ENCODE measurements at regions not wholly inside any gene's neighbourhood (a gene's known extent, or its start where the extent isn't known, plus 50 kb on each side); places are given as distances from the start of the nearest gene placed in this dataset.
"Not testable (repeated sequence)": the region's sequence is repeated elsewhere in the genome, so short reads cannot be mapped to it uniquely, and the experiment has no call there.

DNA sequence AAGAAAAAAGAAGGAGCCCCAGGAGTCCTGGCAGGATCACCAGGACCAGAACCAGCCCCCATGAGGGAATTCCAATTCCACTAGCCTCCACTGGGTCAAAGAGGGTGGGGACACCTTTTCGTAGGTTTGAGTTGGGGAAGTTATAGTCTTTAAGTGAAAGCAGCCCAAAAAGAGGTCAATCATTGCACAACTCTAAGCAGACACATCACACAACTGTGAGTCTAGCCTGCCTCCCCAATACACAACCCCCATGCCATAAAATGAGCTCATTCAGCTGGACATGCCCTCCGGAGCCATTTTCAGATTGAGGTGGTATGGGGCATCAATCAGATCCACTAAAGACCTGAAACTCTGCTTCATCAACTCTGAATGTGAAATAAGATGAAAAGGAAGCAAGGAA is 179.9 kb downstream of the NPHP4 start:
- no peak for ATAC-seq

DNA sequence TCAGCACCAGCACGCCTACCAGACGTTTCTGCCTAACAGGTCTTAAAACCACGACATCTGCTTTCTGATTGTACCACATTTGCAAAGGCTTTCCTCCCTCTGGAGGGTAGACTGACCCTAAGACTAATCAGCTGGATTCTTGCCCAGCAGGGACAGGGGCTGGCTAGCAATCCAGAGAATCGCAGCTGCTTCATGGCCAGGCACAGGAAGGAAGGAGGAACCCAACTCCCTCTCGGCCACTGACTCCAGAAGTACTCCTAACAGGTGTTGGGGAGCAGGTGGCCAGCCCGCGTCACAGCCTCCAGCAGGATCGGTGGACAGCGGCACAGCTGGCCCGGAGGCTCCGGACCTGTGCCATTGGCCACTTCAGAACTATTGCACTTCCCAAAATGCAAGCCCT is 180.8 kb downstream of the NPHP4 start:
- no peak for ATAC-seq

DNA sequence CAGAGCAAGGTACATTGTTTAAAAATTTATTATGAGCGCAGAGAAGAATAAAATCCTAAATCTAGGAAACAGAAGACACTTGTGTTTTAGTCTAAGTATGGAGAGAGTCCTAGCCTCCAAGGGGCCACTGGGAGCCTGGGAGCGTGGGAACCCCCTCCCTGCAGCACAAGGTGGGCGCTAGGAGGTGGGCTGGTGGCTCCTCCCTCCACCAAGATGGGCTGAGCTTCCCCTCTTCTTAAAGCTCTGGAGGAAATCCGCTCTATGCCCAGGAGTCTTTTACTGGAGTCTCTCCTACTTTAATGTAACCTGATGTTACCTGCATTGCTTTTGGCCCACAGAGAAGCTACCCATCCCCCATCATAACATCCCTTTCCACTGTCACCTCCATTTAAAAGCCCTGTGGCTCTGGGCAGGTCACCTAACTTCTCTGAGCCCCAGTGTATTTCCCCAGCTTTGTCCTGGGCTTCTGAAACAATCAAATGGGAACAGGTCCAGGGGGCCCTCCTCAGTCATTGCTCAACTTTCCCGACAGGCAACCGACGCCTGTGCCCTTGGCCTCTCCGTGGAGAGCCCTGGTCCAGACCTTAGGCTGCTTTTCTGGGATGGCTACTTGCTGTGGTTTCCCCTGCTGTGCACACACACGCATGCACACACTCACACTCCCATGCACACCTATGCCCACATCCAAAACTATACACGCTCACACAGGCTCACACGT is 181.5 kb downstream of the NPHP4 start:
- ATAC-seq: no peak

DNA sequence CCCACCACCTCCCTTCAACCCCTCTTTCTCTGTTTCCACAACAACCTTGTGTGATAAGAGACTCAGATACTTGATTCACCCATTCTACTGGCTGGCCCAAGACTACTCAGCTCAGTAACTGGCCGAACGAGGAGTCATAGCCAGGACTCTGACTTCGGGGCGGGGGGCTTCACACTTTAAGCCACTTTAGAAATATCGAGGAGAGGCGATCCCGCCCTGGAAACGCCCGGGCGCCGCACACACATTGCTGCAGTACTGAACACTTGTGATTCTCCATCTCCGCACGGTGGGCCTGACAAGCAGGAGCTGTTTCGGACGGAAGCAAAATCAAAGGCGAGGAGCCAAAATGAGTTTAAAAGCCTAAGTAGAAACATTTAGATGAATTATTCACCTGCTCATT is 182.1 kb downstream of the NPHP4 start:
- no peak for ATAC-seq

DNA sequence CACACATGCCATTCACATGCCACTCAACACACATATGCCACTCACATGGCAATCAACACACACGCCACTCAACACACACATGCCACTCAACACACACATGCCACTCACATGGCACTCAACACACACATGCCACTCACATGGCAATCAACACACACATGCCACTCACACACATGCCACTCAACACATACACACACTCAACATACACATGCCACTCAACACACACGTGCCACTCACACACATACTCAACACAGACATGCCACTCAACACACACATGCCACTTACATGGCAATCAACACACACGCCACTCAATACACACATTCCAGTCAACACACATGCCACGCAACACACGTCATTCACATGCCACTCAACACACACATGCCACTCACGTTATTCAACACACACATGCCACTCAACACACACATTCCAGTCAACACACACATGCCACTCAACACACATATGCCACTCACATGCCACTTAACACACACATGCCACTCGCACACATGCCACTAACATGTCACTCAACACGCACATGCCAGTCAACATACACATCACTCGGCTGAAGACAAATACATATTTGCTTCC is 182.9 kb downstream of the NPHP4 start:
- ATAC-seq: no peak

DNA sequence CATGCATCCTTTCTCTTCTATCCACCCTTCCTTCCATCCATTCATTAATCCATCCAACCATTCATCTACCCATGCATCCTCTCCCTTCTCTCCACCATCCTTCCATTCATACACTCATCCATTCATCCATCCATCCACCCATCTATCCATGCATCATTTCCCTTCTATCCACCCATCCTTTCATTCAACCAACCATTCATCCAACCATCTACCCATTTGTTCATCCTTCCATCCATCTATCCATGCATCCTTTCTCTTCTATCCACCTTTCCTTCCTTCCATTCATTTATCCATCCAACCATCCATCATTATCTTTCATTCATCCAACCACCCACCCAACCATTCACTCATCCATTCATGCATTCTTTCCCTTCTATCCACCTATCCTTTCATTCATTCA is 188.4 kb downstream of the NPHP4 start:
- no peak for ATAC-seq

DNA sequence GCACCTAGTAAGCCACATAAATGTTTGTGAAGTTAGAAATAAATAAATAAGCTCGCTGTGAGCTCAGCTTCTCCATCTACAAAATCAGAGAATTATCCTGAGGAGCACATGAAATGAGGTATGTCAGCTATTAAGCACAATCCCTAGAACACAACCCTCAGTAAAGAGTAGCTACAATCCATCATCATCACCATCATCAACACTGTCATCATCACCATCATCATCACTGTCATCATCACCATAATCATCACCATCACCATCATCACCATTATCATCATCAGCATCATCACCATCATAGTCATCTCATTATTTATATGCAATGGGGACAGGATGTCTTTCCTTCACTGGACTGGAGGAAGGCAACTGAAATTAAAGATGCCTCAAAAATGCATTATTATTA is 189.6 kb downstream of the NPHP4 start:
- no peak for ATAC-seq

DNA sequence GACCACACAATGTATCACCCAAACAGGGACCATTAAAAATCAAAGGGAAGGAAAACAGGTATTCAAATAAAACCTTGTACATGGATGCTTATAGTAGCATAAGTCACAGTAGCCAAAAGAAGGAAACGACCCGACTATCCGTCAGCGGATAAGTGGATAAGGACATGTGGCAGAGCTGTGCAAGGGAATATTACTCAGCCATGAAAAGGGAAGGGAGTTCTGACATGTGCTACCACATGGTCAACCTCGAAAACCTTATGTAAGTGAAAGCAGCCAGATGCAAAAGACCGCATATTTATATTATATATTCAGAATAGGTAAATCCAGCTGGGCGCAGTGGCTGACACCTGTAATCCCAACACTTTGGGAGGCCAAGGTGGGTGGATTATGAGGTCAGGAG is 193.3 kb downstream of the NPHP4 start:
- no peak for ATAC-seq

DNA sequence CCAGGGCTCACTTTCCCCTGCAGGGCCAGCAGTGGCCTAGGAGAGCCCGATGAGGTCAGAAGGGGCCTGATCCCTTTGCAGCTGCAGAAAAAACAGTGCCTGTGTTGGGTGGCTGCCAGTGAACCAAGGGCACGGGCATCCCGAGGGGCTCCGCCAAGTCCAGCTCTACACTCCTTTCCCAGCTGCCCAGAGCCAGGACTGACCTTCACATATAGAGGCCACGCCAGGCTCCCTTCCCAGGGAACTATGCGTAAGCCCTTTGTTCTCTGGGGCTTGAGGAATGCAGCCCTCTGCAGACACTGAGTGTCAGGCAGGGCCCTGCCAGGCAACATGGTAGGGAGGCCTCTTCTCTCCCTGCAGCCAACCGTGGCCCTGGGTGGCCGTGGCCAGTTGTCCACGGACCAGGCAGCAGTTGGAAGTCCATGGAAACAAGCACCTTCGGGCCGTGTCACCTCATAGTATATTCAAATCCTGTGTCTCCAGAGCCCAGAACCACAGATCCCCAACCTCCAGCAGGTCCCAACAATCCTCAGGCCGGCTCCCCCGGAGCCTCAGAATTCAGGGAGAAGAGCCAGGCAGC is 194.0 kb downstream of the NPHP4 start:
- ATAC-seq: no peak

DNA sequence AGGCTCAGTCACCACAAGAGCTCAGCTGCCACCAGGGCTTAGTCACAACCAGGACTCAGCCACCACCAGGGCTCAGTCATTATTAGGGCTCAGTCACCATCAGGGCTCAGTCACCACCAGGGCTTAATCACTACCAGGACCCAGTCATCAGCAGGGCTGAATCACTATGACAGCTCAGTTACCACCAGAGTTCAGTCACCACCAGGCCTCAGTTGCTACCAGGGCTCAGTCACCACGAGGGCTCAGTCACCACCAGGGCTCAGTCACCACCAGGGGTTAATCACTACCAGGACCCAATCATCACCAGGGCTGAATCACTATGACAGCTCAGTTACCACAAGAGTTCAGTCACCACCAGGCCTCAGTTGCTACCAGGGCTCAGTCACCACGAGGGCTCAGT is 196.2 kb downstream of the NPHP4 start:
- ATAC-seq: peak; percentile 33 to 59

DNA sequence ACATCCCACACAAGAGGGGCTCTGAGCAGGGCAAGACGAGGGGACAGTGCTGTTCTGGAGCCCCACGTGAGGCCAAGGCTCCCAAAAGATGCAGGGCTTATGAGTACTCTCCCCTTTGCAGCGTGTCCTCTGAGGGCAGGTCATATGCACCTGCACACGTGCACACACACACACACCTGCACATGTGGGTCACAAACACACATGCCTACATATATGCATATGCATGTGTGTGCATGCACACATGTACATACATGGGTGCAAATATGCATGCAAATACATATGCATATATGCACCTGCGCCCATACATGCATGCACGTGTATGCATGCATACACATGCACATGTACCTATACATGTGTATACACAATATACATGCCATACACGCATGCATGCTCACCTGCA is 197.9 kb downstream of the NPHP4 start:
- ATAC-seq: no peak

DNA sequence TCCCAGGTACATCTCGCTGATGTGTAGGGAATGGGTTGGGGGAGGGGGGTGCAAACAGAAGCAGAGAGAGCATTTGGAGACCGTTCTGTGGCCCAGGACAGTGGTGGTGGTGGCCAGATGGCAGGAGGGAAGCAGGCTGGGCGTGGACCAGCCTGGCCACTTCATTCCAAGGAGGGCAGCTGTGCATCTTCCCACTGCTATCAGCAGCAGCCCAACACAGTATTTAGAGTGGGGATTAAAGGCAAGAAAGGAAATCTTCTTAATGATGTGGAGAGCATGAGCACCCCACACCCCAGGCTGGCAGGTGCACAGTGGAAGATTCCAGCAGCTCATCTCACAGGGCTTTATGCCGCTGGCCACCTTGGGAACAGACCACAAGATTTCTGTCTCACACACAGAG is 198.7 kb downstream of the NPHP4 start:
- ATAC-seq: no peak

DNA sequence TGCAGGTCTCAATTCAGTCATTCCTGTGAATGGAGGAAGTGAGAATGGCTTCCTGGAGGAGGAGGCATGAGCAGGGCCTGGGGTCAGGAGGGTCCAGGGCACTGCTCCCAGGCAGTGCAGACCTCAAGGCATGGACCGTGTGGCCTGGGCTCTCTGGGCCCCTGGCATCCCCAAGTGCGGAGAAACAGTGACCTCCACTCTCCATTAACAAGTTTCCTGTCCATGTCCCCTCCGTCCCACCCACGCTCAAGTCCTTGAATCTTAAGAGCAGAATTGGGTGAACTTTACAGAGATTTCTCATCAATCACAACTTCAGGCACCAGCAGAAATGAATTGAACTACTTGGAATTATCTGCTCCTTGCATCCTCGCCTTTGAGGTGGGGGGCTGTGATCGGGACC is 211.1 kb downstream of the NPHP4 start:
- no peak for ATAC-seq

DNA sequence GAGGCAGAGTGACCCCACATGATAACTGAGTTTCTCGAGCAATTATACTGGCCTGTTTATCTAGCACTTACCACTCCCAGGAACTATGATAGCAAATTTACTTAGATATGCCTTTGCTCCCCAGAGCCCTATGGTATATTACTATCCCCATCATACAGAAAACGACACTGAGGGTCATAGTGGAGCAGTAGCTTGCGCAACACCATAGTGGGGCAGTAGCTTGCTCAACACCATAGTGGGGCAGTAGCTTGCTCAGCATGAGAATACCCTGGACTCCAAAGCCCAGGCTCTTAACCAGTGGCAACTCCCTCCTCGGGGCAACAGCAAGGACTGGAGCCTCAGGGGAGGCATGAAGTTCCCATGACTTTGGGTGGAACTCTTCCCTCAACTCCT is 211.9 kb downstream of the NPHP4 start:
- no peak for ATAC-seq

DNA sequence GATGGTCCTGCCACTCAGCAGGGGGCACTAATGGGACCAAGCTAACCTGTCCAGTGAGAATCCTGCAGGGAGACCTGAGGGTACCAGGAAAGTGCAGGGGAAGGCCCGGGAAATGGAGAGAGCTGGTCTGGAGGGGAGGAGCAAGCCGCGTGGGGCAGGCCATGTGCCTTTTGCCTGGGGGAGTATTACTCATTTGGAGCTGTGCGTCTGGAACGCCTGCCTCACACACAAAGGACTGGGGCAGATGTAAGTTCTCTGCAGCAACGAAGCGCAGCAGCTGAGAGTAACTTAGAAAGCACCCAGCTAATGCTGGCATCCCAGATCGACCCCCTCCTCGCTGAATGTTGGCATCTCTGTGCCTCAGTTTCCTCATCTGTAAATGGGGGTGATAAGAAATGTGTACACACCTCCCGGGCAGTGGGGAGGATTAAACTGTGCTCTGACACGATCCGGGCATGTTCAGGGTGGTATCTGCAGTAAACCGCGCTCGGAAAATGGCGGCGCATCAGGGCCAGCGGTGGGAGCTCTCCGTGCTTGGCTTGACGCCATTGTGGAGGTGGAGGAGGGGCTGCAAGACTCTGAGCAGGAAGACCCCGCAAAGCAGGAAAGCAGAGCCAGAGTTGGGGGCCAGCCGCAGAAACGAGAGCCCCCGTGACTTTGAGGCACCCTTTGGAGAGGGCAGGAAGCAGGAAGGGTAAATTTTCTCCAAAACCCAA is 212.5 kb downstream of the NPHP4 start:
- no peak for ATAC-seq

DNA sequence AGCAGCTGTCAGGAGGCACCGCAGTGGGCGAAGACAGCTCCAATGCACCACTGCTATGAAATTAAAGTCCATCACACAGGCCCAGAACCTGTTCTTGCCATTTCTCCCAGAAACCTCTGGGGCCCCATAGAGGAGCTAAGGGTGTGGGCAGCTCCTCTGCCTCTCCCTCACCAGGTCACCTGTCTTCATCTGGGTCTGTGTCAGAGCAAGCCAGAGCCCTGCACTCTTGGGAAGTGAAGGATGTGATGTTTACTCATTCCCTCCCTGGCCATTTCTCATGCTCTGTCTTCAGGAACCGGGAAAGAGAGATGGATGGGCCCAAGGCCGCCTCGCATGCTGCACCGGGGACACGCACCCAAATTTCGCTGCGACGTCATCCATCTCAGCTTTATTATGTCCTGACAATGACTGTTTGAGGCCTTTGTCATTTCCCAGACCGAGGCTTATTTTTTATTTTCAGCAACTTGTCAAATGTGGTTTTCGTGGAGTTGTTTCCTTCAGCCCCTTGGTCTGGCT is 216.1 kb downstream of the NPHP4 start:
- no peak for ATAC-seq

DNA sequence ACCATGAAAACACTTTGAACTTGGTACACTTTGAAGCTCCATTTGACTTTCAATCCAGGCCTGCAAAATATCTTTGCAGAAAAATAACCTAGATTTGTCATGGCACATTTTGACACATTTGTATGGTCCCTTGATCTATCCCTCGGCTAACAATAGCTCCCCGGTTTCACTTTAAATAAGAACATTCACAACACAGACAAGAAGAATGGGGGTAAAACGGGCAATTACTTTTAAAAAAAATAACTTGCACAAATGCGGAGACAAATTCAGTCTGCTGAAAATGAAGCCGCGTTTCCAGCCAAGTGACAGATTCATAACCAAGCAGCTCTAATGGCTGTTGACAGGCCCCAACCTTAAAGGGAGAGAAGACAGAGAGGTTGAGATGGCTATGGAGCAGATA is 218.2 kb downstream of the NPHP4 start:
- no peak for ATAC-seq

DNA sequence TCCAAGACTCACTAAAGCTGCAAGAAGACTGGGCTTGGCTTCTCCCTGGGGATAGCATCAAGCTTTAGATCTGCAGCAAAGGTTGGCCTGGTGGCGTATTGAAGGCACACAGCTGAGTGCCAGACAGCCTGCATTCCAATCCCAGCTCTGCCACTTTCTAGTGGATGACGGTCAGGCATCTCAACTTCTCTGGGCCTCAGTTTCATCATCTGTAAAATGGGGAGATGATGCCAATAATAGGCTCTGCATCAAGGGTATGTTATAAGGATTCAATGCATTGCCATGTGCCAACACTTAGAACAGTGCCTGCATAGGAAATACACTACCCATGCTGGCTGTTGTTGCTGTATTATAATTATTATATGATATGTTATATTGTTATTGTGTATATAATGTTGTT is 220.4 kb downstream of the NPHP4 start:
- no peak for ATAC-seq

DNA sequence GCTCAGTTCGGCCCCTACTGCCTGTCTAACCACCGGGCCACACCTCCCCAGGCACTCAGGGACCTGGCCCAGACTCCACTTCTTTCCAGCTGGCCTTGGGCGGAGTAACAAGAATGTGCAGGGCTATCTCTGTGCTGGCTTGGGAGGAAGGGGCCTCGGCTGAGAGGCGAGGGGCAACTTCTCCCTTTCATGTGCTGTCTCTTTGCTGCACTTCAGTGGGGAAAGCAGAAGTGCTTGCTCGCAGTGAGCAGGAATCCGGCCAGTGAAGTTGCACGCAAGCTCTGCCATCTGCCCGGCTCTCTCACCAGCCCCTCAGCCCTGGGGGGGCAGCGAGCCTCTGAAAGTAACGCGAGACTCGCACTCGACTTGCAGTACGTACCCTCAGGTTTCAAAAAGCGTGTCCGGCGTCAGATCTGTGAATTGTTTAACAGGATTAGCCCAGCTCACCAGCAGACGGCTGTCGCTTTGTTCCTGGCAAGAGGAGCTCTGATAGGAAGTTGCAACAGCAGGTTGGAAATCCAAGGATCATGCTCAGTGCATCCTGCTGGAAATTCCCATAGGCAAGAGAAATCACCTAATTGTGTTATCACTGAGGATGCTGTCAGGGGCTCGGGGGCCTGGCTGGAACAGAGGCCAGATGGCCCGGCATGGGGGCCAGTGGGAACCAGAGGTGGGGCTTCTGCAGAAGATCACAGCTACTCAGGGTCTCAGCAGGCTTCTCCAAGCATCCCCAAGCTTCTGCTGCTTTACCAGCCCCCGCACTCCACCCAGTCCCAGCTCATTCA is 221.1 kb downstream of the NPHP4 start:
- ATAC-seq: no peak

DNA sequence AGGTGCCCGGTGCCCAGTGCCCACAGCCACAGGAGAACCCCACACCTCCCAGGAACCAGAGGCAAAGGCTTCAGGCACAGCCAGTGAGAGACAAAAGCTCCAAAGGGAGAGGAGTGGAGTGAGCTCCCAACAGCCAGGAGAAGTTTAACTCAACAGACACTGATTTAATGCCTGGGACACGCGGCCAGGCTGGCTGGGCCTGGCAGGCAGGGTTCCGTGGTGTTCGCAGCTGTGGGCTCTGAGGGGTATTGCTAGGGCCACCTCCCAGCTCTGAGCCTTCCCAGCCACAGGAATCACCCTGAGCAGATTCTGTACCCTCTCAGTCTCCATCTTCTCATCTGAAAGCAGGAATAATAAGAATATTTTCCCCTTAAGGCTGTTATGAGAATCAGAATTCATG is 222.5 kb downstream of the NPHP4 start:
- no peak for ATAC-seq

DNA sequence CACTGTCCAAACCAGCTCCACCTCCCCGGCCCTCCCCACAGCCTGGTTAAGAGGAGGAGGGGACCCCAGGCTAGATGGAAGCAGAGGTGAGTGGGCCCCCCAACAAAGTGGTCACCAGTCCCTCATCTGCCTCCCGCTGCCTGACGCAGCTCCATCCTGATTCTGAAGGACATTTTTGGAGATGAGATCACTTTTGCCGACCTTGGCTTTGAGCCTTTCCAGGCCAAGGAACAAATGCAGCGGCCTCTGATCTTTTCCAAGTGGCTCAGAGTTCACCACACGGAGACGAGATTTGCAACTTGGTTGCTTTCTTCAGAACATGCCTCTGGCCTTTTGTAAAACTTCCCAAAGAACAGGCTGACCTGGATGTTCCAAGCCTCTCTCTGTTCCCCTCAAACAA is 223.1 kb downstream of the NPHP4 start:
- no peak for ATAC-seq

DNA sequence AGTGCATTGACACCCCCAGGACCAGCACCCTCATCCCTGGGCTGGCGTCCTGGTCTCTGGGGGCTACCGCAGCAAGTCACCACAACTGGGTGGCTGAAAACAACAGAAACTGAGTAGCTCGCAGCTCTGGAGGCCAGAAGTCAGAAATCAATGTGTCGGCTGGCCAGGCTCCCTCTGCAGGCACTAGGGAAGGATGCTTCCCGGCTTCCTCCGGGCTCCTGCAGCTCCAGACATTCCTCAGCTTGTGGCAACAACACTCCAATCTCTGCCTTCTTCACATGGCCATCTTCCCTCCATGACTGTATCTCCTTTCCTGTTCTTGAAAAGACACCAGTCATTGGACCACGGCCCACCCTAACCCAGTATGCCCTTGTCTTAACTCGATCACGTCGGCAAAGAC is 224.2 kb downstream of the NPHP4 start:
- ATAC-seq: no peak

DNA sequence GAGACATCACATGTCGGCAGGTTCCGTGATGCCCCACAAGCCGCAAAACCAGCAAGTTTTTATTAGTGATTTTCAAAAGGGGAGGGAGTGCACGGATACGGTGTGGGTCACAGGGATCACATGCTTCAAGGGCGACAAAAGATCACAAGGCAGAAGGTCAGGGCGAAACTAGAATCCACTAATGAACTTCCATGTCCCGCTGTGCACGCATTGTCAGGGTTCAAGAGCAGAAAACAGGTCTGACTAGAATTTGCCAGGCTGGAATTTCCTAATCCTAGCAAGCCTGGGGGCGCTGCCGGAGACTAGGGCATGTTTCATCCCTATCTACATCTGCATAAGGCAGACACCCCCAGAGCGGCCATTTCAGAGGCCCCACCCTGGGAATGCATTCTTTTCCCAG is 225.2 kb downstream of the NPHP4 start:
- ATAC-seq: not testable (repeated sequence)
